ENCODE measurements at regions not wholly inside any gene's neighbourhood (a gene's known extent, or its start where the extent isn't known, plus 50 kb on each side); places are given as distances from the start of the nearest gene placed in this dataset.

DNA sequence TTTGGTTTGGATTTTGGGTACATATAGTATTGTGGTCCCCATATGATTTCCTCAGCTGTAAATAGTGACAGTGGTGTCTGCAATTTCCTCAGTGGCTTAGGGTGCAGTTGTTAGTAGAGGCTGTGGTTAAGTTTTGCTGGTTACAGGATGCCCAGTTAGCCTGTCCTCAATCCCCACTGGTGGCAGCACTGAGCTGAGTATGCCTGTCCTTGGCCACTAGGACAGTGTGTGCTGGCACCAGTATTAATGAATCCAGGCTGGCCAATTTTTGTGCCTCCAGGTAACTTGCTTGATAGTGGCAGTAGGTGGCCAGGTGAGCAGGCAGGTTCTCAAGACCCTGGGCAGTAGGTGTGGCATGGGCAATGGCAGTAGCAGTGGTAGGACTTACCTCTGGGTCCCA is 973.1 kb downstream of the TMEM182 start:
- no peak overlapping the region for H3K4me3 ChIP-seq (ENCODE audit: low read depth, low read length)
- TF ChIP-seq, protein P1, sequence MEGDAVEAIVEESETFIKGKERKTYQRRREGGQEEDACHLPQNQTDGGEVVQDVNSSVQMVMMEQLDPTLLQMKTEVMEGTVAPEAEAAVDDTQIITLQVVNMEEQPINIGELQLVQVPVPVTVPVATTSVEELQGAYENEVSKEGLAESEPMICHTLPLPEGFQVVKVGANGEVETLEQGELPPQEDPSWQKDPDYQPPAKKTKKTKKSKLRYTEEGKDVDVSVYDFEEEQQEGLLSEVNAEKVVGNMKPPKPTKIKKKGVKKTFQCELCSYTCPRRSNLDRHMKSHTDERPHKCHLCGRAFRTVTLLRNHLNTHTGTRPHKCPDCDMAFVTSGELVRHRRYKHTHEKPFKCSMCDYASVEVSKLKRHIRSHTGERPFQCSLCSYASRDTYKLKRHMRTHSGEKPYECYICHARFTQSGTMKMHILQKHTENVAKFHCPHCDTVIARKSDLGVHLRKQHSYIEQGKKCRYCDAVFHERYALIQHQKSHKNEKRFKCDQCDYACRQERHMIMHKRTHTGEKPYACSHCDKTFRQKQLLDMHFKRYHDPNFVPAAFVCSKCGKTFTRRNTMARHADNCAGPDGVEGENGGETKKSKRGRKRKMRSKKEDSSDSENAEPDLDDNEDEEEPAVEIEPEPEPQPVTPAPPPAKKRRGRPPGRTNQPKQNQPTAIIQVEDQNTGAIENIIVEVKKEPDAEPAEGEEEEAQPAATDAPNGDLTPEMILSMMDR (IDR thresholded peaks at IDR 0.05; ENCODE audit: low read depth, low read length, missing control alignments): no peak
- DNase-seq (ENCODE audit: low read depth): no peak
- in situ Hi-C loops (cut with HindIII; ENCODE audit: low sequenced_read_pairs): no loop called here

DNA sequence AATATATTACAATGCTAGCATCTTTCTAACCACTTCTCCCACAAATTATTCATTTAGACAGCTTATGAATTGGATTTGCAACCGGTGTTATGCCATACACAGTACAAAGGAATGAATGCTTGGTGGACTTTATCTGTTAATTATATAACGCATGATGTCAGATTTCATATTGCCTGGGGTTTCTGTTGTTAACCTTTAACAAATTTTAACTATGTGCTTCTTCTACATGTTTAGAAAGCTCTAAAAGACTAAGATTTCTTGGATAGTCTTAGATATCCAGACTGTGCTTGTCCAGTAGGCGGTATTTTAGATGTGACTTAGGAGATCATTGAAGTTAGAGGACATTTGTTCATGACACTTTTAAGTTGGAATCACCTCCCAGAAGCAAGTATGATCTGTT is 976.3 kb downstream of the TMEM182 start:
- no peak overlapping the region for H3K4me3 ChIP-seq (ENCODE audit: low read depth, low read length)
- TF ChIP-seq, protein P1 (IDR thresholded peaks at IDR 0.05; ENCODE audit: low read depth, low read length, missing control alignments): no peak
- in situ Hi-C loops (cut with HindIII; ENCODE audit: low sequenced_read_pairs): no loop called here
- no peak for DNase-seq (ENCODE audit: low read depth)

DNA sequence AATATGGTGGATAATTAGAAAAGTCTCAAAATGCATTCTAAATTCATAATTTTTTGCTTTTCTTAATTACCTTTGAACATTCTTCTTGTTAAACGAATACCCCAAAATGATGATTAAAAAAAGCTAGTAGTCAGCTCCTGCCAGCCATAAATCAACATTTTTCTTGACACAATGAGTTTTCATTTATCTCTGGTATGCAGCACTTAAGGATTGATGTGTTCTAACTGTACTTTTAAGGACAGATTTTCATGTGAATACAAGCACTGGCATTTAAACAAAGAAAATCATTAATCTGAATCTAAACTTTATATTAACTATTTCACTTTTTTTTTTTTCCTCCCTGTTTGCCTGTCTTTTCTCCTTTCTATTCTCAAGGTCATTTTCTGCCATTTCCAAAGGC is 976.8 kb downstream of the TMEM182 start:
- in situ Hi-C loops (cut with HindIII; ENCODE audit: low sequenced_read_pairs): no loop called here
- TF ChIP-seq, protein P1 (IDR thresholded peaks at IDR 0.05; ENCODE audit: low read depth, low read length, missing control alignments): no peak

DNA sequence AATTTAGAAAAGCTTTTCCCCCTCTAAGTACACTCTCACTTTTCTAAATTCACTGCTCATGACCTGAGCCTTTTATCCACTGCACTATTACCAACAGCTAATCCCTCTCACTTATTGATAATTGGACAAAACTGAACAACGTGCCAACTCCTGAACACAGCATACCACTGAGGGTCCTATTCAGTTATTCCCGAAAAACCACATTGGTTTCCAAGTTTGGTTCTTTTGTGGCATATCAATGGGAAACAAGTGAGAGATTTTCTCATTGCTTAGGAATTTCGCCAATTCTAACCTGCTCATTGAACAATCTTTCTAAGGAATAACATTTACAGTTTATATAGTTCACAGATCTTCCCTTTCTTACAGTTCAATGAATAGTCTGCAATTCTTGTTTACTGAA is 977.4 kb downstream of the TMEM182 start:
- DNase-seq (ENCODE audit: low read depth): no peak
- no peak overlapping the region for H3K4me3 ChIP-seq (ENCODE audit: low read depth, low read length)
- TF ChIP-seq, protein P1 (IDR thresholded peaks at IDR 0.05; ENCODE audit: low read depth, low read length, missing control alignments): no peak
- in situ Hi-C loops (cut with HindIII; ENCODE audit: low sequenced_read_pairs): no loop called here

More for the DNA sequence above, 976.8 kb downstream of the TMEM182 start:
- DNase-seq (ENCODE audit: low read depth): no peak
- no peak overlapping the region for H3K4me3 ChIP-seq (ENCODE audit: low read depth, low read length)

DNA sequence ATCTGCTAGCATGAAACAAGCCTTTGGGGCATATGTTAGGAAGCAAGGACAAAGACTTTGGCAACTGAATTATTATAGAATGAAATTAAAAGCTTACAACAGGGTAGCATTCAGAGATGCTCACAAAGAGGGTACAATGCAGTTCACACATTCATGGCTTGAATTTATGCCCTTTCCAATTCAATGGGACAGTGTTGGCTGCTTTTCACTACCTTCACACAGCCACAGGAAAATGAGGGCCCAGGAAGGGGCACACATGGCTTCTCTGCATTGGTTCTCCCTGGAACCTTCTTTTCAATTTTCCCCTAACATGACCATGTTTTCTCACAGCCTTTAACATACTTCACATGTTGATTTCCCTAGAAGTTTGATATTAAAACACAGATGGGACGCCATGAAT is 978.1 kb downstream of the TMEM182 start:
- TF ChIP-seq, protein P1 (IDR thresholded peaks at IDR 0.05; ENCODE audit: low read depth, low read length, missing control alignments): no peak
- no peak overlapping the region for H3K4me3 ChIP-seq (ENCODE audit: low read depth, low read length)
- DNase-seq (ENCODE audit: low read depth): no peak
- in situ Hi-C loops (cut with HindIII; ENCODE audit: low sequenced_read_pairs): no loop called here

DNA sequence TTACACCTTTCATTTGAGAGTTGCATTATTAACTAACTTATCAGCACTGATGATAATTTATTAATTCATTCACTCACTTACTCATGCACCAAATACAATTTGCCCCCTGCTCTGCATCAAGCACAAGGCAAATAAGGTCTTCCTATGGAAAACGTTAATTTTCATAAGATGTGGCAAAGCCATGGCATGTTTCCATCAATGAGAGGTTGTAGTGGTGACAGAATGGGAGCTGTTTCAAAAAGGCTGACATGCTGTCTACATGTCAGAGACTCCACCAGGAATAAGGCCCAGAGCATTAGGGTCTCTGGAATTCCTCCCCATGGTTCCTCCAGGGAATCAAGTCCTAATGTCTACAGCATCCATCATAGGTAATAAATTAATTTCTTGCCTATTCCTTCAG is 978.8 kb downstream of the TMEM182 start:
- TF ChIP-seq, protein P1 (IDR thresholded peaks at IDR 0.05; ENCODE audit: low read depth, low read length, missing control alignments): no peak
- DNase-seq (ENCODE audit: low read depth): no peak
- in situ Hi-C loops (cut with HindIII; ENCODE audit: low sequenced_read_pairs): no loop called here
- H3K4me3 ChIP-seq (ENCODE audit: low read depth, low read length): no peak overlapping the region

DNA sequence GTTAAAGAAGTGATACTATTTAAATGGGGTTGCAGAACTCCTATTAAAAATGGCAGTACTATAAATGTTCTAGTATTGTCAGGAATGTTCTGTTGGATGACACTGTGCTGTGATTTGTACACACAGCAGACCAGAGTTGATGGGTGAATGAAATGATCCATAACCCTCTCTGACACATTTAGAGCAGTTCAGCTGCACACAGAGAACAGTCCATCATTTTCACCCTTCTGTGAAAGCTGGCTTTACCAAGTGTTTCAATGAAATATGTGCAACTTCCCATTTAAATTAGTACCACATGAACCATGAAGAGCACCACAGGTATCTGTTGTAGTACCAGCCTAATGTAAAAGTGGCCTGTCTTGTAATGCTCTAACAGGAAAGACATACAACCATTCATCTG is 981.4 kb downstream of the TMEM182 start:
- TF ChIP-seq, protein P1 (IDR thresholded peaks at IDR 0.05; ENCODE audit: low read depth, low read length, missing control alignments): no peak
- DNase-seq (ENCODE audit: low read depth): no peak
- no peak overlapping the region for H3K4me3 ChIP-seq (ENCODE audit: low read depth, low read length)
- in situ Hi-C loops (cut with HindIII; ENCODE audit: low sequenced_read_pairs): no loop called here

Data from astrocyte of the cerebellum (primary cell).